ENCODE measurements at regions not wholly inside any gene's neighbourhood (a gene's known extent, or its start where the extent isn't known, plus 50 kb on each side); places are given as distances from the start of the nearest gene placed in this dataset.

GRCh38 chr9:110058304-110058953 is 149.5 kb downstream of the C9orf152 start:
- DNase-seq (ENCODE audit: low read depth) = peak; percentile 64

DNA sequence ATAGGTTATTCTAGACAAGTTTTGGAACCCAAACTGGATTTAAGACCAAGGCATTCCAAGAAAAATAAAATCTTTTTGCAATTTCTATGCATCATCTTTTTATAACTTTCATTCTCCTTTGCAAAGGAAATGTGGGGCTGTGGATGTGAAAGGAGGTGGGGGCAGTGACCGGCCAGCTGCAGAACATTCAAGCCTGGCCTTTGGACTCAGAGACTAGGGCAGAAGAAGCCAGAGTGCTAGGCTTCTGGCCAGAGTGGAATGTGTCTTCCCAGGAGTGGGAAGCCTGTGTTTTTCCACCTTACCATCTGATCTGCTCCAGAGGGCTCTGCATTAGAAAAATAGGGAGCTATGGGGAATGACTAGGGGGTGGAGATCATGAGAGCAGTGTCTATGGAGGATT is 148.5 kb downstream of the C9orf152 start:
- no peak for DNase-seq (ENCODE audit: low read depth)

GRCh38 chr9:110064803-110065202 is 143.2 kb downstream of the C9orf152 start:
- no peak for DNase-seq (ENCODE audit: low read depth)

DNA sequence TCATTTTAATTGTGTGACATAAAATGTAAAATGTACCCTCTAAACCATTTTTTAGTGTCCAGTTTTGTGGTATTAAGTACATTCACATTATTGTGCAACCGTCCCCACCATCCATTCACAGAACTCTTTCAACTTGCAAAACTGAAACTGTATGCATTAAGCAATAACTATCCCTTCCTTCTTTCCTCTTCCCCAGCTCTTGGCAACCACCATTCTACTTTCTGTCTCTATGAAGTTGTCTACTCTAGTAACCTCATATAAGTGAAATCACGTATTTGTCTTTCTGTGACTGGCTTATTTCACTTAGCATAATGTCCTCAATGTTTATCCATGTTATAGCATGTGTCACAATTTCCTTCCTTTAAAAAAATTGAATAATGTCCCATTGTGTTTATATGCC is 142.4 kb downstream of the C9orf152 start:
- peak; percentile 88 for DNase-seq (ENCODE audit: low read depth)

DNA sequence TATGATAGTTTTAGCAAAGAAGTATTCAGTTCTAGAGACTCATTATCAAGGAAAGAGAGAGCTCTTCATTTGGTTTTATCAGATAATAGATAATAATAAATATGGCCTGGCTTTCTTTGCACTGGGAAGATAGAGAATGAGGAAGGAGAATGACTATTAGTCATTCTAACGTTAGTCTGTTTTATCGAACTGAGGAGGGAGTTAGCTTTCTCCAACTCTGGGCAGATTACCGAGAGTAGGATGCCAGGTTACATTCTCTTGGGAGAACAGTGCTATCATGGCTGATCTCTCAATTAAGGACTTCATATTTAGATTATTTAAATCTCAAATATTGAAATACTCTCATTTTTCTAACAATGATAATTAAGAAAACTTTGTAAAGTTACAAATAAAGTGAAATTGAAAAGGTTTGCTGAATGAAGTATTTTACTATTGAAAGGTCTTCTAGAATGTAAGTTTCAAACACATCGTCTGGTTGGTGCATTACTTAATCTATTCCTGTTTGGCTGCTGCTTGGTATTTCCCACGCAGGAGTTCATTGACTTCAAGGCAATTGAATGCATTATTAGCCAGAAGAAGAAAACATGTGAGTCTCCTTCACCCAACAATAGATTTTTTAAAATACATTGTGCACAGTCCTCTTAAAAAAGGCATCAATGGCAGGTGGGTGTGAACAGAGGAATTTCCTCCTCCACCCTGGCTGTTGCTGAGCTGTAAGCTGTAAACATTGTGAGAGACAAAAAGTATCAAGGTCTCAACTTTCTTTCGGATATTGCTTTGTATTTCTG is 140.8 kb downstream of the C9orf152 start:
- DNase-seq (ENCODE audit: low read depth) = peak; percentile 62

DNA sequence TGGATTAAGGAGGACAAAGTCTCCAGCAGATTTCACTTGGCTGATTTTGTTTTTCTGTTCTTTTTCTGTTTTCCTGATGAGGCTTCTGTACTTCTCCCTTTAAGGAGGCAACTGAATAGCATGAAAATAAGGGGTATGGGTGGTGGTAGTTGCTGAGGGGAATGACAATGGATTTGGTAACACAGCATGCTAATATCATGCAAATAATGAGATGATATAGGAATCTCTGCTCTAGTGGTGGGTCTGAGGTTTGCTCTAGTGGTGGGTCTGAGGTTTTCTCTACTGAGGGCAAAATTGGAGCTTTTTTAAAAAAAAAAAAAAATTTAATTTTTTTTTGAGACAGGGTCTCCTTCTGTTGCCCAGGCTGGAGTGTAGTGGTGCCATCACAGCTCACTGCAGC is 139.7 kb downstream of the C9orf152 start:
- no peak for DNase-seq (ENCODE audit: low read depth)

- peak; percentile 88 for DNase-seq (ENCODE audit: low read depth)
Observed at GRCh38 chr9:110069326-110070248, 138.4 kb downstream of the C9orf152 start.

- DNase-seq (ENCODE audit: low read depth) = no peak
Observed at GRCh38 chr9:110072597-110073355, 135.2 kb downstream of the C9orf152 start.

DNA sequence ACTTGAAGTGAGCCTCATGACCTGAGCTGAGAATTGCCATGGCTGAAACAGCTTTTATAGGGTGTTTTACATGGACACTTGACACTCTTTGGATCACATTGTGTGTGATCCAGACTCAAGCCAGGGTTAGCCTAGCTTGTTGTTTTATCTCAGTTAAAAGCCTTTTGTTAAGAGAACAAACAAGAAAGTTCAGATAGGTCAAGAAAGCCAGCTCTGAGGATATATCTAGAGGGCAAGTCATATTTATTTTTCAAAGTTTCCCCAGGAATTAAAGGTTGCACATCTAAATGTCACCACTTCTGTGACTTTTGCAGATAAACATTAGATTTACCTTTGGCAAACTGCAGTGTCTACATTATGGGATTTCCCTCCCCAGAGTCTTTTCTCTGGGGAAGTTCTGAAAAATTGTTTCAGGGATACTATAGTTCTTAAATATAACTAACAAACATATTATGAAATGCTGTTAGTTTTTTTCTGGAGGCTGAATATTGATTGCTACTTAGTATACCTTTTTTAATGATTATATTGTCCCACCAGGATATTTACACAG is 134.5 kb downstream of the C9orf152 start:
- no peak for DNase-seq (ENCODE audit: low read depth)

GRCh38 chr9:110076894-110077725 is 130.8 kb downstream of the C9orf152 start:
- DNase-seq (ENCODE audit: low read depth) = peak; percentile 76

DNA sequence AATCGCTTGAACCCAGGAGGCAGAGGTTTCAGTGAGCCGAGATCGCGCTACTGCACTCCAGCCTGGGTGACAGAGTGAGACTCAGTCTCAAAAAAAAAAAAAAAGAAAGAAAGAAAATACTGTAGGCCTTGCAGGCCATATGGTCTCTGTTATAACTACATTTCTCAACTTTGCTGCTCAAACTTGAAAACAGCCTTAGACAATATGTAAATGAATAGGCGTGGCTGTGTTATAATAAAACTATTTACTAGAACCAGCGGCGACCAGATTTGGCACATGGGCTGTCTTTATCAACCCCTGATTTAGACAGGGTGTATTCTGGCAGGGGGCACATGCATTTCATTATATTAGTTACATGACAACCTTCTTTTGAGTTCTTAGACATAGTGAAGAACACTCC is 130.0 kb downstream of the C9orf152 start:
- DNase-seq (ENCODE audit: low read depth) = no peak

DNA sequence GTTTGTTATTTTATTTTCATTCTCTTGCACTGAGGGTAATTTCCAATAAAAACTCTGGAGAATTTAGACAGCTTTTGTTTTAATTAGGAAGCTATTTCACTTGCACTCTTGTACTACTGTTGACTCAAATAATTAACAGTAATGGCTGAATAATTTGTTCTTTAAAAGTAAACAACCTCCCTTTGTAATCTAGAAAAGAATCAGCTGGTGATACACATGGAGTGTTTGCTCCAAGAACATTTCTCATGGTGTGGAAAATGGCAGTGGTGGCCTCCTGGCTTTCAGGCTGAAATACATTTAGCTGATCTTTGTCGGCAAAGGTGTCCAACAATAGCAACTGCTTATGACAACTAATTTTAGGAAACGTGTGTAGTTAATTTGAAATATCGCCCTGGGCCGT is 129.4 kb downstream of the C9orf152 start:
- no peak for DNase-seq (ENCODE audit: low read depth)

GRCh38 chr9:110081395-110081794 is 126.6 kb downstream of the C9orf152 start:
- DNase-seq (ENCODE audit: low read depth) = peak; percentile 76

DNA sequence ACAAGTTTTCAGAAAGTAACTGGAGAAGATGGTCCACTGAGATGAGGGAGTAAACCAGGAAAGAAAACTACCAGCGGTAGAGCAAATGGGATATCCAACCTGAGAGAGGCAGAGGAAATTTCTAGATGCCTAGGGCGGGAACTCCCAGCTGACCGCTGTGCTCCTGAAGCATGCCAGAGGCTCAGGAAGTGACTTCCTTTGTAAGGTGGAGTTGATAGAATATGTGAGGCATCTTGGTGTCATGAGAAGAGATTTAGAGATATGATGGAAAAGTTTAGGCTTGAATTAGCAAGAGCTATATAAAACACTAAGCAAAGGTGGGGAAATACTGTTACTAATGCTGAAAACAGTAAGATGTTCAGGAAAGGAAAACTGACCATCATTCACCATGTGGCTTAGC is 124.1 kb downstream of the C9orf152 start:
- no peak for DNase-seq (ENCODE audit: low read depth)

DNA sequence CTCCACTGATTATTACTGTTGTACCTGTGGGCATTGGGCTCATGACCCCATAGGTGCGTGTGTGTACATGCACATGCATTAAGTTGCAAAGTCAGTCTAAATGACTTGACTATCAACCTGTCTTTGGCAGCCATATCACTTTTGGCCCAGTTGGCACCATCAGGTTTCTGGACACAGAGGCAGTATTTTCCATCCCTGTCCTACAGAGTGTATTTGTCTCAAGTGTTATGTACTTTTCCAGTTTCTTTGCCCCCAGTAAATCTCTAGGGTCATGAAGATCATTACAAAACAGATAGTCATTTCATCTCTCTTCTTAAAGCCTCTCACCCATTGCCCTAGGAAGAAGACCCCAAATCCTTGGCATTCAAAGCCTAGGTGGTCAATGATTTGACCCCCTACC is 121.4 kb downstream of the C9orf152 start:
- DNase-seq (ENCODE audit: low read depth) = no peak

DNA sequence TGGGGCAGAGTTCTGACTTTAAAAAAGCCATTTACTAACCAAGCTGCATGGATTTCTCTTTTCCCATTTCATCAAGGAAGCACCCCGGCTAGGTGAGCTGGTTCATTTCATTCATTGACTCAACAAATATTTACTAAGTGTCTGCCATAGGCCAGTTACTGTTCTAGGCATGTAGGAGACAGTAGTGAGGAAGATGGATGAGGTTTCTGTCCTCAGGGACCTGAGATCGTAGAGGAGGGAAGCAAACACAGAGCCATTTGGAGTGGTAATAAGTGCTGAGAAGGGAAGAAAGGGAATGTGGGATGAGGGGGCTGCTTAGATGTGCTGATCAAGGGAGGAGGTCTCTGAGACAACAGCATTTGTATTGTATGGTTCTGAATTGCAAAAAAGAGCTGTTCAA is 120.4 kb downstream of the C9orf152 start:
- no peak for DNase-seq (ENCODE audit: low read depth)

DNA sequence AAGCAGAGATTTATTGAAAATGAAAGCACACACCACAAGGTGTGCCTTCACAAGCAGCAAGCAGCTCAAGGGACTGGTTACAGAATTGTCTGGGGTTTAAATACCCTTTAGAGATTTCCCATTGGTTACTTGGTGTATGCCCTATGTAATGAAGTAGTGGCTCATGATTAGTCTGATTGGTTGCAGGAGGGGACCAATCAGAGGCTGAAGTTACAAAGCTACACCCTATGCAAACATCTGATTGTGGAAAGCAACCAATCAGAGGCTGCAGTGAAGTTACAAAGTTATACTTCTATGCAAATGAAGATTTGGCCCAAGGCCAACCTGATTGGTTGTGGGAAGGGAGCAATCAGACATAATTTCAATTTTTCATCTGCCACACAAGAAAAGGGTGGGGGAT is 119.9 kb downstream of the C9orf152 start:
- DNase-seq (ENCODE audit: low read depth) = peak; percentile 42

DNA sequence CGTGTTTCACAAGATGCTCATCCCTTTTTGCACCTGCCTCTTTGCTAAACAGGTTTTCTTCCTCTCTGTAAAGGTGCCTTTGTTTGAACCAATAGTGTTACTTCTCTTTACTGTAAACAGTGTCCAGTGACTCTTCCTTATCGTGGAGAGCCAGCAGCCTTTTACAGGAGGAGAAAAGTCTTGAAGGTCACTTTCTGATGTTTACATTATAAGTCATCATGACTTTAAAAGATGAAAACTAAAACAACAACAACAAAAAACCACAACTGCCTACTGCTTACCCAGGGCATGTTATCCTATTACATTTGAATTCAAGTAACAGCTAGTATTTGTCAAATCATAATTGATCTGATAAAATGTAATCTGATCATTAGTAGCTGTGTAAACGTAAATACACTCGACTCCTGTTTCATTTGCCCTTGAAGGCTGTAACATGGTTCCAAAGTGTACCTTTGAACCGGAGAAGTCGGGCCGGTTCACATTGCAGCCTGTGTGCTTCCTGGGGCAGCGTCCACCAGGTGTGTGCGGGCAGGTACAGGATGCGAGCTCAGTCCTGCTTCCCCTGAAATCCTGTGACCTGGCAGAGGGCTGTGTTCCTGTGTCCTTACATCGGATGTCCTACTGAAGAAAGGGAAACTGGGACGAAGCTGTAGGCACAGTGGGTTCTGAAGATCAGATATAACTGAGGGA is 118.1 kb downstream of the C9orf152 start:
- DNase-seq (ENCODE audit: low read depth) = no peak

DNA sequence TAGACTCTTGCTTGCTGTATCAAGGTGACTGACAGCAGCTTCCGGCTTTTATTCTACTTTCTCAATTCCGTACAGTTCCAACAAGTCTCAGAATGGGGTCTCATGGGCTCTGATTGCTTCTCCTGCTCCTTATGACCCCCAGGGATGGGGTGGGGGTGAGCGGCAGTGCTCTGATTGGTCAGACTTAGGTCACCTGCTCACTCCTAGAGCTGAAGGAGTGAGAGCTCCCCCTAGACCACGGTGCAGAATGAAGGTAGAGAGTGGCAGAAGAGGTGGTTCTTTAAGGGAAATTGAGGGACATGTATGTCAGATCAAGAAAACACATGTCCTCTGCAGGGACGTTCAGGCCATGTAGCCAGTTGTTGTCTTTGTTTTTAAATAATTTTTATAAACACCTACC is 115.2 kb downstream of the C9orf152 start:
- DNase-seq (ENCODE audit: low read depth) = no peak

DNA sequence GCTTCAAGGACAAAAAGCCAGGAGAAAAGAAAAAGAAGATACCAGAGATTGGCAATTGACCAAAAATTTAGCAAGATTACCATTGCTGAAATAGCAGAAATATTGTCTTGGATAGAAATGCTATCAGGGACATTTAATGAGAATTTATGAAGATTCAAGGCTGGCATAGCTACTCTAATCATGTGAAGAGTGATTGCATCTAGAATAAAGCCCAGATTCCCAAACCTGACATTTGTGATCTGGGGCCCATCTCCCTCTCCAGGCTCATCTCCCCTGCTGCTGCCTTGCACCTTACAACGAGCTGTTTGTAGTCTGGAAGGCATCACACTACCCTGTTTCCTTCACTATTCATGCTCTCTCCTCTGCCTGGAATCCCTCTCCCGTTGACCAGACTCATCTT is 114.5 kb downstream of the C9orf152 start:
- DNase-seq (ENCODE audit: low read depth) = no peak

Data from amniotic epithelial cell (primary cell).